HG03135 (cell line): ENCODE measurements at regions not wholly inside any gene's neighbourhood (a gene's known extent, or its start where the extent isn't known, plus 50 kb on each side); places are given as distances from the start of the nearest gene placed in this dataset.
A peak's percentile ranks its signal among the peaks of the same experiment; 100 is the strongest.

Experiments
- ATAC-seq: cut with Tn5 transposase; IDR thresholded peaks from one replicate; pipeline ENCODE4 v1.9.1; 2021; ENCODE audit warnings: mild to moderate bottlenecking, moderate library complexity; ENCODE audit not compliant: unreplicated experiment

DNA sequence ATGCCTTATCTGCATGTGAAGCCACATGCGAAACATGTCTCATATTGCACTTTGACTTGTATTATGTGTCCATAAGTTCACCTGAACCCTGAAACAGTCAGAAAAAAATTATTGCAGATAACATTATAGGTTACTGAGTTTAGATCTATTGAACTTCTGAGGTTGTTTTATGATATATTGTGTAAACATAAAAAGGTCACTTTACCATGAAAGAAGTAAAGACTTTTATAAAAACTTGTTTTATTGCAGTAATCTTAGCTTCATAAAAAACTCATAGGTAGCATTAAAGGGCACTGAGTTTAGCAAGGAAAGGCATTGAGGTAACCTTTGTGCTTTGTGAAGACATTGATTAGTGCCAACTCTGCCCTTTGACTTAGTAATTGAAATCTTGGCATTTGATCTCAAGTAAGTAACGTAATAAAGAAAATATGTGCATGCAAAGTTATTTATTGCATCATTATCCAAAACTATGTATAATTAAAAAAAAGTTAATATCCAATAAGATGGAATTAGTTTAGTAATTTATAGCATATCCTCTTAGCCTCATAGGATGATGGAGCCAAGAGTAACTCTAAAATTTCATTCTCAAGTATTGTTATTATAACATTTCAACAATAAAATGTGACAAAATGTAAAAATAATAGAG lies 313.3 kb upstream of the ATP2B1 start:
- no peak for ATAC-seq

DNA sequence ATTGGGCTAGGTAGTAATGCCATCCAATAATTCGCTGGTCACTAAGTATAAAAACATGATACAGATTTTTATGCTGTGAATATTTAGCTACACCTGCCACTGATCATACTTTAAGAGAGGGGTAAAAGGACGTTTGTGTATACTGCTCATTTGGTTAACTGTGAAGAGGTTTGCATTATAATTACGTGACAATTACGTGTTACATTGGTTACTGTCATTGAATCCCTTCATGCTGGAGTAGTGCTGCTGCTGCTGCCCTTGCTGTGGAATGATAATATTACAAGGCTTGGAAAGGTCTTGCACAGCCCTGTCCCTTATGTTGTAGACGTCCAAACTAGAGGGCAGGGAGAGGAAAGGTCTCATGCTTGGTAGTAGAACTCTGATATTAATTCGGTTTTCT lies 312.2 kb upstream of the ATP2B1 start:
- ATAC-seq = no peak

DNA sequence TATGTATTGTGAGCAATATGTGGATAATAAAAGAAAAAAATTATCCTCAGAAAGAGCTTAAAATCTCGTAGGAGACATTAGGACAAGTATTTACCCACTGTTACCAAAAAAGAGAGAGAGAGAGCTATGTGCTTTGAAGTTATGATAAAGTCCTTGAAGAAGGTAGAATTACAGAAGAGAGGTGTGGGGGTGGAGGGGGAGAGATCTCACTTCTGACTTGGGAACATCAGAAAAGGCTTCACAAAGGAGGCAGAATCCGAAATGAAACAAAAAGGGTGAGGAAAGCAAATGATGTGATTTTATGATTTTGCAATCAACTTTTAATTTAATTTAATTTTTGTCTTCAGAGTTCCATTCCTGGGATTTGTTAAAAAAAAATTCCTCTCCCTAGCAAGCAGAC lies 311.8 kb upstream of the ATP2B1 start:
- no peak for ATAC-seq

DNA sequence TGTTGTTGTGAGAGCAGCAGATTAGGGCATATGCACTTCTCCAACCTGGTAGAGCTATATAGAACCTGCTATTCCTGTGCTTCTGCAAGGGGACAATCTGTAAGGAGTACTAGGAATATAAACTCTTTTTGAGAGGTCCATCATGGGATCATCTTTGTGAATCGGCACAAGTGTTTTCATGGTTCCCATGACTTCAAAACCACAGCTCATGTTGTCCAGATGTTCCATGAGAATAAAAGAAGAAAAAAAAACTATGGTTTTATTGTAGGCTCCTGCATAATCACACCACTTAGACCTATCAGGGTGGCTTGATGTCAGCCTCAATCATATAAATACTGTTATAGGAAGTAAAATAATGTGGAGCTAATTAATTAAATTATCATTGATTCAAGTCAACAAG lies 311.4 kb upstream of the ATP2B1 start:
- no peak for ATAC-seq

DNA sequence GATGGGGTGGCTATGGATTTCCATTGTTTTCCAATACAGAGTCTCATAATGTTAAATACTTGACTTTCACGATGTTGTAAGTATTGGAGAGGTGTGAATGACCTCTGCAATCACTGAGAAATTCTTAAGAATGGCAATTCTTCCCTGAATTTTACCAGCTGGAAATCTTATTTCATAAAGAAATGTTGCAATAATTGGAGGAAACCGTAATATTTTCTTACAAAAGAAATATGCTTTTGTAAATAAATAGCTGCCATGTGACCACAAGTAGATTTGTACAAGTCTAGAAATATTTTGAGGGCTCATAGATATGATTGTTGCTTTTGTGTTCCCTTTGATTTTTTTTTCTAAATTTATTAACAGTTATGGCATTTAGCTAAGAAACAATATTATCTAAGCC lies 308.7 kb upstream of the ATP2B1 start:
- no peak for ATAC-seq

DNA sequence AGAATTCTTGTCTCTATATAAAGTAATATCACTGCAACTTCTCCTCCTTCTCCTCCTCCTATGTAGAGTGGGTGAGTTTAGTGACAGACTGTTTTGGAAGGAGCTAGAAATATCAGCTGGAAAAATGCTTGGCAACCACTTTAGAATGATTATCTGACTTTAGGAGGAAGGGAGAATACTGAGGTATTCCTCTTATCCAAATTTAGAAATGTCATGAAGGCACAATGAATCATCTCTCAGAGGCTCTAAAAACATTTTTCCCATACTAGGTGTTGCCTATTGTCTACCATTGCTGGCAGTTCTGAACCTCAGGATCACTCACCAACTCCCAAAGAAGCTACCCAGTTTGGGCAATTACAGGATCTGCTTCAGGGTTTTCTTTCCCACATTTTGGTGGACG lies 306.6 kb upstream of the ATP2B1 start:
- no peak for ATAC-seq

DNA sequence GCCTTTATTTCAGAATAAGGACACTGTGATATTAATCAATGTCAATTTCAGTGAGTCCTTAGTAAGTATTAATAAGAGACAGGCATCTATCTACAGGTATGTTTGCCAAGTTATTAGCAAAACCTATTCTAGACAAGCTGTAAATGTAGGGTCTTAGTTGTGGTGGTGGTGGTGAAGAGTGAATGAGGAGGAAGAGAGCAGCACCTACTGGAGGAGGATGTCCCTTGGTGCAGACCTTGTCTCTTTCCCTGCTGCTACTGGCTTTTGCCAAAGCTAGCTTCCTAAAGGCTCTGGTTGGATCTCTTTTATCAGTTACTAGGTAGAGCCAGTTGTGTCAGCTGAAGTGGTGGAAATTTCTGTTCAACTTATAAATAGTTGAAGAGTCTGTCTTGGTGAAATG lies 304.8 kb upstream of the ATP2B1 start:
- no peak for ATAC-seq

DNA sequence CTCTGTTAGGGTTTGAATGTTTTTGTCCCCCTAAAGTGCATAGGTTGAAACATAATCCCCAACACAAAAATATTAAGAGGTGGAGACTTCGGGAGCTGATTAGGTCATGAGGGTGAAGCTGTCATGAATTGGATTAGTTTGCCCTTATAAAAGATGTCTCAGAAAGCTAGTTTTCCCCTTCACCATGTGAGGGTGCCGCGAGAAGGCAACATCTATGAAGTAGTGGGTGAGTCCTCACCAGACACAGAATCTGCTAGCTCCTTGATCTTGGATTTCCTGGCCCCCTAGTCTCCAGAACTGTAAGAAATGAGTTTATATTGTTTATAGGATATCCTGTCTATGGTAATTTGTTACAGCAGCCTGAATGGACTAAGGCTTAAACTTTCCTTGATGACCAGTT lies 301.5 kb upstream of the ATP2B1 start:
- ATAC-seq = no peak

DNA sequence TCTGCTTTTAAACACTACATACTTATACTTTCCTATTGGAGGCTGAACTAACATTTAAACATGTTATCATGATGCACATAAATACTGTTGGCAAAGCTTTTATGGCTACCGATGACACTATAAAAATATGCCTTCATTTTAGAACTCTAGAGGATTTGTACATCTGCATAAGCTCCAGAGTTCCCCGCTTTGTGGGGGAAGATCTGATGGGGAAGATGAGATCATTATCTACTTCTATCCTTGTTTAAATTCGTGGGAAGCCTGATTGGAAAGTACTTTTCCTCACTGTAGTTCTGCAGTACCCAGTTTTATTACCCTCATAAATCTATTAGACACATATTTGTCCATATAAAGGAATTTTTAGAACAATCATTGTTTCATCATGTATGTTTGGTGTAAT lies 299.6 kb upstream of the ATP2B1 start:
- ATAC-seq = no peak

DNA sequence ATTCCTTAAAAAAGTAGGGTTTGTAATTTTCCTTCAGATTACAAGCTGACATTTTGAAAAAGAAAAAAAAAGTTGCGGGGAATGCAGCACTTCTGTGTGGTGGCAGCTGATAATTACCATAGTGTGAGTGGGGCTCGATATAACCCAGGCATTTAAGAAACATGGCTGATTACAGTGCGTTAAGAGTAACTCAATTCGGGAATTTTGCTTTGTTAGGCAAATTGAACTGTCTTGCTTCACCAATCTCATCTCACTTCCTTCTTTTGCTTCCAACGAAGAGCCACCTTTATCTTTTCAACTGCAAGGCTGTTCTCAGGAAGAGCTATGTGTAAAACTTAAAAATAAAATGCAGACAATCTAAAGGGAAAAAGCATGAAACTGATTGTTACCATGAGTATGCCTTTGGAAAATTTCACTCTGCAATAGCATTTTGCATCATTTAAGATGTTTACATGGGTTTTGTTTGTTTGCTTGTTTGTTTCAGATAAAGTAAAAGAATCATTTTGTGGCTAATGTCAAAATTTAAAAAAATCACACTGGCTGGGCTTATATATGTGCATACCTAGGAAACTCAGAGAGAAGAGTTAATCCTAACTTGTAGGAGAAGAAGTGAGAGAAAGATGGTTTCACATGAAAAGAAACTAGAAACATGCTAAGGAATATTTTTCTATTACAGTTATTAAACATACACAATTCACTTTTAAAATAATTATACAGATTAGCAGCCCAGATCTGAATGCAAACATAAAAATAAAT lies 295.9 kb upstream of the ATP2B1 start:
- peak; percentile 47 for ATAC-seq

DNA sequence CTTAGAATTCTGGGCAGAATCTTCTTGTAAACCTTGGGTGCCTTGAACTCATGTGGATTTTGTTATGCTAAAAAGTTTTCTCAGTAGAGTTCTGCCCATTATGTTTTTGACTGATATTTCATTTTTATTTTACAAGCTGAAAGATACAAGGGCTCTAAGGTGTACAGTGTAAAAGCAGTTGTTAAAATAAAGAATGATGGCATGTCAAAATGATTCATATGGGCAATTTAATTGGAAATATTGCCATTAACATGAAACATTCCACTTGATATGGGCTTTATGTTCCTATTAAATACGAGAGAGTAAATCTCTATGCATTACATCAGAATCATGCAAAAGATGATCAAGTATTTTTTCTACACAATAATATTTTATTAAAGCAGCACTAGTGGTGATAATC lies 295.1 kb upstream of the ATP2B1 start:
- no peak for ATAC-seq

DNA sequence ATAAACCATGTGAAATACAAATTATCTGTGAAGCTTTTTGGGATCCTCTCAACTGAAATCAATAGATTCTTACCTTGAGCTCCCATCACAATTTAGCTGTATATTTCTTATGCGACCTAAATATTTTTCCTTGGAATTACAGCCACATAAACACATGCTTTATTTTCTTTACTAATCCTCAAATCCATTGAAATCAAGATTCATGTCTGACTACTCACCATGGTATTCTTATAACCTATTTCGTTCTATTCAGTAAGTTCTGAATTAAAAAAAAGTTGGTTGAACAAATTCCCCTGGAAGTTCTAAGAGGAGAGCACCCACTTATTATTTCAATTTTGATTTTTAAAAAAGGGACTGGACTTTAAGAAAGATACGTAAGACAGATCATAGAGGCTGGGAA lies 292.1 kb upstream of the ATP2B1 start:
- no peak for ATAC-seq

DNA sequence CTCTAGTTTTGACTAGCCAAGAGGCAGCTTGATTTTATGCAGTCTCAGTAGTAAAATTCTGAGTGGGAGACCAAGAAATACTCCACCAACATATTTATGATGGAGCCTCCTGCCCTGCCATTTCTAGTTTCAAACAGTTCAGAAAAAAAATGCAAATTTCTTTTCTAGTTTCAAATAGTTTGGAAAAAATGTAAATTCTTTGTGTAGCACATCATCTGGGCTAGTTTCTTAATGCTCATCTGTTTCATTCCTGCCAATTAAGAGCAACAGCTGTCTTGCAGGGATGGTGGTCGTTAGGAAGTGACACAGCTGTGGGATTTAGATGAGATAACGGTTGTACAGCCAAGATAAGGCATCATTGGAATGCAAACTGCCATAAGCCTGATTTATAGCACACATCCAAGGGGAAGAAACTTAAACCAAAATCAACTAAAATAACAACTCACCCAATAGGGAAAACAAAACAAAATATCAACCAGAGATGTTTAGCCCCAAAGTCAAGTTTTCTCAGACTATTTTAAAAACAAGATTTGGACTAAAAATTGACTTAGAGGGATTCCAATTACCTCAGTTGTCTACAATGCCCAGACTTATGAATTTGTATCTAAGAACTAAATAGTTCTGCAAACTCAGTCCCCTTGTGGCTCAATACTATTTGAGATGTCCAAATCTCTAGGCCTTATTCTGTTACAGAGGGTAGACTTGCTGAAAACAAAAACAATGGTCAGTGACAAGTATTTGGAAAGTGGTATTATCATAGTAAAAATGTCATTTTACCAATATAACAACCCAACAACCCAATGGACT lies 291.3 kb upstream of the ATP2B1 start:
- no peak for ATAC-seq

DNA sequence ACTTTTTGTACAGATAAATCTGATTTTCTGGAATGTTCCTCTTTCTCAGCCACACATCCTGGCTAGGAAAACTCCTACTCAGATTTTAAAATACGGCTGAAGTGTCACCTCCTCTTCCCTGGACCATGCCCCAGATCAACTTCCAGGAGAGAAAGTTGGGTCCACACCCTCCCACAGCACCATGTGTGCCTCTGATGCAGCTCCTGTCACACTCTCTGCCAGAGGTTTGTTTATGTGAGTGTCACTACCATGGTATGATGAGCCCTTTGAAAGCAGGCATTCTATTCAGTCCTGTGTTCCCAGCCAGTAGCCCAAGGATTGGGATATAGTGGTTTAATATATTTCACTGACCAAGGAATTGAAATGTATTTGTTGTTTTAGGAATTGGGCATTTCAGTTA lies 287.2 kb upstream of the ATP2B1 start:
- ATAC-seq = no peak

DNA sequence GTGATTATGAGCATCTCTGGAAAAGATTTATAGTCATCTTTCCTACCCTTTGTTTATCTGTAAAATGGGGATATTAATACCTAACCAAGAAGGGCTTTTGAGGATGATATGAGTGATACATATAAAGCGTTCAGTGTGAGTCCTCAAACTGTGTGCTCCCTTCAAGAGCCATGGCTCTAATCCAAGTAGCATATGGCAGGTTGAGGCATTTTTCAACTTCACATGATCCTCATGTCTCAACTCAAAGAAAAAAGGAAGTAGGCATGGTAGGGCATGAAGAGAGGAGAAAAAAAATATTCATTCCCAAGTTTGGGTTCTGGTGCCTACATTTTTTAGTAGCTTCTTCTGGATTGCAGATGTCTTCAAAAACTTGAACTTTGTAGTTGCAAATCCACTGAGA lies 286.3 kb upstream of the ATP2B1 start:
- ATAC-seq = no peak

DNA sequence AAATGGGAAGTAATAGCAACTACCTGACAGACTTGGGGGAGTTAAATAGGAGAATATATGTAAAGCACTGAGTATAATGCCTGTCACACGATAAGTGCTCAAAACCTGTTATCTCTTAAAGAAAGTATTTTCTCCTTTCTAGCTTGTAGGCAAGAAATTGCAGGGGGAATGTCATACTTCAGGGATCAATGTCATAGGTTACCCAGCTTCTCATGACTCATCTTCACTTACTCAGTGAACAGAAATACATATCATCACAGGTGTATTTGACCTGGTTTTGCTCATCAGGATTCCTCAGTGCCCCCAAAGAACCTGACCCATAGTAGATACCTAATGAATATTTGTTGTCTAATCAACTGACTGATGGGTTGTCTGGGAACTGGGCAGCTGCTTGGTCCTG lies 285.0 kb upstream of the ATP2B1 start:
- ATAC-seq = no peak

DNA sequence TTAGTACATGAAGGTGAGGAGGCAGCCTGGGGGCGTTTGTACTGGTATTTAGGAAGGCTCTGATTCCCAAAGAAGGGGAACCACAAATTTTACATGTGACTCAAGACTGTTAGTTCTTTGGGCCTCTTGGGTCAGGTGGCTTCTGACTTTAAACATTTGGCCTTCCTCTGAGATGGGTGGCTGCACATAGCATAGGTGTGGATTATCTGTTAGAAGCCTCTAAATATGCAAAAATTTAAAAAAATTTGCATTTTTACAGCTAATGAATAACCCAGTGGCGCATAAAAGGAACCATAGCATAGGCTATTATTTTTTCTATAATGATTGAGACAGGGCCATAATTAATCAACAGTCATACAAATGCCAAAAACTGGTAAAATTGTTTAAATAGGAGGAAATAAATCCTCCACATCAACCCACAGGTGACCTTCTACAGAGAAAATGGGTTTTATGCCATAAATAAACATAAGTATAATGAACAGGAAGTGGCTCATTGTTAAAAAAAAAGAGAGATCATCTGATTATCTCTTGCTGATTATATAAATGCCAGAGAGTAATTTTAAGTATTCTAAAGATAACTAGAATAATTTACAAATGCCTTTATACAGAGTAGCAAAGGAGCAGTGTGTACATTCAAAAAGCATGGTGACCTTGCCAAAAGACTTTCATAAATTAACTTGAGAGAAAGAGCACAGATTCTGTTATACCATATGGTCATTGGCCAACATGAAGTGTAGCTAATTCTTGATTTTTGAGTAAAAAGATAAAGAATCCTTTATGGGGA lies 284.2 kb upstream of the ATP2B1 start:
- ATAC-seq = no peak

DNA sequence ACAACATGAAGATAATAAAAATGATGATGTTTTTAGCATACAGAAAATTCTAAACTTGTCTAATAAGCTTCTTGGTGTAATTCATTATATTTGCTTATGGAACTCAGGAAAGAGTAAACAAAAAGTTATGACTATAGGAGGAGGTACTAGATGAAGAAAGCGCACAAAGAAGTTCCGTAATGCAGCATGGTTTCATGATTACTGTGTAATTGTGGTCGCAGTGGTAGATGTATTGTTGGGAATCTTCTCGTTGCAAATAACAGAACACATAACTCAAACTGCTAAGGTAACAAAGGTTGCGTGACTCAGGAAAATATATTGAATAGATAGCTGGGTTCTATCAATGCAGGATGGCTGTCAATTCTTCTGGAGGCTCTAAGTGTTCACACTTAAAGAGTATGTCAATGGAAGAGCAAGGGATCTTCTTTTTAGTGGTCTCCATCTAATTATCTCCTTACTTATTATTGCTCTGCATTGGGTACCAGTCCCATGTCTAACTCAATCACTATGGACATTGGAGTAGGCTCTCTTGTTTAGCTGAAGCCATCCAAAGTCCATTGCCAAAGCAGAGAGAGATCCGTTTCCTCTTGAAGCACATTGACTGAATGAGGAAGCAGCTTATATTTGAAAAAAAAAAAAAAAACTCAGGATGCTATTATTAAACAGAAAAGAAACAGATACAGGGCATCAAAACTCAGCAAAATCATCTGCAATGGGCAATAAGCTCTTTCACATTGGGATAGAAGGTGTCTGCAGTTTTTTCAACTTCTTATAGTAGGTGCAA lies 283.4 kb upstream of the ATP2B1 start:
- ATAC-seq = no peak

DNA sequence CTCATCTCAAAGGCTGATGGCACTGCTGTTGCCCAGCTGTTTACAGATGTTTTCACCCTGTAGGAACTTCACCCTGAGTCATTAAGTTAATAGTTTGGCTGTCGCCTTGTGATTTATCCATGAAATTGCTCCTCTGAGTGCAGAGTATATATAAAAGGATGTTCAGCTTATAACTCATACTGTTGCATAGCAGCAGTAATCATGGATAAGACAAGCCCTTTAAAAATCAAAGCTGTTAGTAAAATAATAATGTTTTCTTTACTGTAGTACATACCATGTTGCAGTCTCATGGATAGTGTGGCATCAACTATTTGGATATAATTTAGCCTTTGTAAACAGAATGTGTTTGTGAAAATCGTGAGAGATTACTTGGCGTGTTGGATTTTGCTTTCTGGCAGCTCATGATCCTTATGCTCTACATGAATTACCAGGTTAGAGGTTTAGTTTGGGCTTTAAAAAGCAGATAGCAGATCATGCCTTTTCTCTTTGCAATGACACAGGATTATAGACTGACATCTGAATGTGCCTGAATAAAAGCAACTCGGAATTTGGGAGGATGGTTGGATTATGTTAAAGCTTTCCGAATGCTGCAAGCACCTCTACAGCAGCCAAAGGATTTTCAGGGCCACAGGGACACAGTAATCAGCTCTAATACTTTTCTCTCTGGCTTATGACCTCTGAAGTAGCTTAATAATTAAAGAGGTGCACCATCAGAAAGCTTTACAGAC lies 279.7 kb upstream of the ATP2B1 start:
- no peak for ATAC-seq

DNA sequence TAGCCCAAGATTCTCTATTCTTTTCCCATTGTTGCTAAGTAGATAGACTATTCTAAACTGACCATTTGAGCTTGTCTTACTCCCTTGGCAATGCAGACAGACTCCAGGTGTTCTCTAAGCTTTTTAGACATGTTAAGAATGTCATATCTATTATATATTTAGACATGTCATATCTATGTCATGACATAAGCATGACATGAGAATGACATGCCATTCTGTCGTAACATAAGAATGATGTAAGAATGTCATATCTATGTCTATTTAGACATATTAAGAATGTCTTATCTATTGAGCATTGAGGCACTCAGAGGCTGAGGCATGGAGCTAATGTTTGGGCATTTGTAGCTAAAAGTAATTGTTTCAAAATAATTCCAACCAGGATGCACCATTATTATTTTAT lies 277.3 kb upstream of the ATP2B1 start:
- no peak for ATAC-seq
